RCC 7860 (cell line): ENCODE measurements at regions not wholly inside any gene's neighbourhood (a gene's known extent, or its start where the extent isn't known, plus 50 kb on each side); places are given as distances from the start of the nearest gene placed in this dataset.

ENCODE experiments used
- DNase-seq: peaks from one replicate; pipeline ENCODE4 v3.0.0-alpha.2; 2015; ENCODE audit warnings: low spot score
- FAIRE-seq: peaks from 2 replicates; lab custom pipeline; 2012; peaks lifted over from hg19 to GRCh38; lab: Jason Lieb, UNC

GRCh38 chr6:15044146-15044882 is 201.6 kb upstream of the JARID2 start:
- DNase-seq (no peak), FAIRE-seq (no peak)

- DNase-seq (no peak), FAIRE-seq (no peak)
Measured at GRCh38 chr6:15044948-15045347, 200.9 kb upstream of the JARID2 start.

- DNase-seq (no peak), FAIRE-seq (no peak)
Measured at GRCh38 chr6:15046751-15047150, 199.1 kb upstream of the JARID2 start.

GRCh38 chr6:15048367-15048766 is 197.5 kb upstream of the JARID2 start:
- FAIRE-seq, result no peak
- DNase-seq, result no peak

GRCh38 chr6:15058200-15059061 is 187.4 kb upstream of the JARID2 start:
- FAIRE-seq (no peak), DNase-seq (no peak)

- FAIRE-seq (no peak), DNase-seq (no peak)
Measured at GRCh38 chr6:15061180-15061641, 184.7 kb upstream of the JARID2 start.

- no peak for FAIRE-seq
- DNase-seq, result no peak
Measured at GRCh38 chr6:15061908-15062515, 183.9 kb upstream of the JARID2 start.

- DNase-seq (peak; percentile 57), FAIRE-seq (no peak)
Measured at GRCh38 chr6:15062516-15063252, 183.2 kb upstream of the JARID2 start.

- no peak for FAIRE-seq
- DNase-seq, result no peak
Measured at GRCh38 chr6:15063253-15063853, 182.5 kb upstream of the JARID2 start.

- DNase-seq, result no peak
- FAIRE-seq, result no peak
Measured at GRCh38 chr6:15065261-15065989, 180.4 kb upstream of the JARID2 start.

- FAIRE-seq (no peak), DNase-seq (no peak)
Measured at GRCh38 chr6:15066089-15066758, 179.6 kb upstream of the JARID2 start.

GRCh38 chr6:15073344-15073789 is 172.5 kb upstream of the JARID2 start:
- FAIRE-seq (no peak), DNase-seq (peak; percentile 61)

- DNase-seq (no peak), FAIRE-seq (no peak)
Measured at GRCh38 chr6:15073883-15074465, 171.9 kb upstream of the JARID2 start.

GRCh38 chr6:15074806-15075205 is 171.1 kb upstream of the JARID2 start:
- FAIRE-seq (no peak), DNase-seq (no peak)

GRCh38 chr6:15076565-15076964 is 169.3 kb upstream of the JARID2 start:
- no peak for DNase-seq
- FAIRE-seq, result no peak

- DNase-seq, result peak; percentile 57
- no peak for FAIRE-seq
Measured at GRCh38 chr6:15077006-15077405, 168.9 kb upstream of the JARID2 start.

- no peak for DNase-seq
- no peak for FAIRE-seq
Measured at GRCh38 chr6:15077961-15078360, 167.9 kb upstream of the JARID2 start.

- no peak for FAIRE-seq
- DNase-seq, result no peak
Measured at GRCh38 chr6:15079288-15079817, 166.5 kb upstream of the JARID2 start.

GRCh38 chr6:15080895-15081294 is 165.0 kb upstream of the JARID2 start:
- no peak for FAIRE-seq
- no peak for DNase-seq
